OCI-LY7 (cell line): ENCODE measurements at regions not wholly inside any gene's neighbourhood (a gene's known extent, or its start where the extent isn't known, plus 50 kb on each side); places are given as distances from the start of the nearest gene placed in this dataset.

Source experiments
- BruUV-seq: library from RNA; stranded (reverse); fragments of 400-500 nt; replicated peaks from 2 replicates; lab custom pipeline; 2021; lab: Mats Ljungman, UMichigan
- CTCF ChIA-PET: fragments of 300-600 bp; sonication (Branson Sonifier 250); formaldehyde crosslinking; loops from one replicate; lab custom pipeline; 2022; ENCODE audit warnings: antibody characterized with exemption; ENCODE audit not compliant: unreplicated experiment; lab: Charles Lee
- POLR2A ChIA-PET: fragments of 300-600 bp; sonication (Branson Sonifier 250); formaldehyde crosslinking; loops from one replicate; lab custom pipeline; 2022; ENCODE audit warnings: antibody characterized with exemption; lab: Charles Lee
- DNase-seq: peaks from one replicate; pipeline ENCODE4 v3.0.0-alpha.2; 2015; ENCODE audit warnings: low spot score
- H2AFZ ChIP-seq: fragments of 200-600 bp; sonication (generic), shearing (Covaris generic); 2 replicates; pipeline ENCODE4 v1.6.1; 2014; ENCODE audit warnings: mild to moderate bottlenecking, antibody characterized with exemption, low read length, moderate library complexity
- H3K27ac ChIP-seq: fragments of 200-600 bp; sonication (generic); 2 replicates; pipeline ENCODE4 v1.5.1; 2014; ENCODE audit warnings: mixed run types, low read depth, mild to moderate bottlenecking, moderate library complexity, low read length, inconsistent platforms; ENCODE audit not compliant: poor library complexity, severe bottlenecking
- H3K36me3 ChIP-seq: fragments of 200-600 bp; sonication (generic); 2 replicates; pipeline ENCODE4 v1.6.1; 2014; ENCODE audit warnings: mild to moderate bottlenecking, antibody characterized with exemption, low read length, moderate library complexity, mixed read lengths; ENCODE audit not compliant: insufficient read depth
- H3K4me1 ChIP-seq: fragments of 200-600 bp; sonication (generic); 2 replicates; pipeline ENCODE4 v1.5.1; 2014; ENCODE audit warnings: mild to moderate bottlenecking, low read length; ENCODE audit not compliant: insufficient read depth, poor library complexity, severe bottlenecking
- H3K4me2 ChIP-seq: fragments of 200-600 bp; sonication (generic); 2 replicates; pipeline ENCODE4 v1.6.1; 2014; ENCODE audit warnings: mild to moderate bottlenecking, low read length
- H3K4me3 ChIP-seq: fragments of 200-600 bp; sonication (generic); 2 replicates; pipeline ENCODE4 v1.5.1; 2014; ENCODE audit warnings: mild to moderate bottlenecking, low read depth, low read length; ENCODE audit not compliant: poor library complexity, severe bottlenecking
- H3K79me2 ChIP-seq: fragments of 200-600 bp; sonication (generic); 2 replicates; pipeline ENCODE4 v1.6.1; 2016; ENCODE audit warnings: low read depth, mild to moderate bottlenecking, low read length, moderate library complexity, mixed read lengths; ENCODE audit not compliant: insufficient read depth
- H3K9me2 ChIP-seq: fragments of 200-600 bp; sonication (generic); 2 replicates; pipeline ENCODE4 v1.6.1; 2016; ENCODE audit warnings: mild to moderate bottlenecking, low read length, mixed read lengths; ENCODE audit not compliant: insufficient read depth
- H3K9me3 ChIP-seq: fragments of 200-600 bp; sonication (generic); 2 replicates; pipeline ENCODE4 v1.6.1; 2014; ENCODE audit warnings: mild to moderate bottlenecking, mixed run types, low read length, mixed read lengths
- H4K20me1 ChIP-seq: fragments of 200-600 bp; sonication (generic); 2 replicates; pipeline ENCODE4 v1.6.1; 2014; ENCODE audit warnings: mild to moderate bottlenecking, antibody characterized with exemption, low read length, moderate library complexity, mixed read lengths; ENCODE audit not compliant: insufficient read depth
- EZH2phosphoT487 ChIP-seq: fragments of 200-600 bp; sonication (generic); IDR thresholded peaks from 2 replicates; pipeline ENCODE4 v1.6.1; 2018; ENCODE audit warnings: low read depth, borderline replicate concordance, mild to moderate bottlenecking, mixed run types, antibody characterized with exemption, low read length, moderate library complexity, mixed read lengths
- intact Hi-C: fragments of 100-400 bp; cut with micrococcal nuclease; formaldehyde crosslinking; loops from one replicate; pipeline ENCODE4 v1.10.0; 2022; ENCODE audit not compliant: unreplicated experiment
- TF ChIP-seq, protein P1 (sequence below): fragments of 200-600 bp; sonication (generic); conservative IDR thresholded peaks from 2 replicates; pipeline ENCODE4 v1.5.1; 2014; ENCODE audit warnings: mild to moderate bottlenecking, antibody characterized with exemption, low read length, moderate library complexity, mixed read lengths

DNA sequence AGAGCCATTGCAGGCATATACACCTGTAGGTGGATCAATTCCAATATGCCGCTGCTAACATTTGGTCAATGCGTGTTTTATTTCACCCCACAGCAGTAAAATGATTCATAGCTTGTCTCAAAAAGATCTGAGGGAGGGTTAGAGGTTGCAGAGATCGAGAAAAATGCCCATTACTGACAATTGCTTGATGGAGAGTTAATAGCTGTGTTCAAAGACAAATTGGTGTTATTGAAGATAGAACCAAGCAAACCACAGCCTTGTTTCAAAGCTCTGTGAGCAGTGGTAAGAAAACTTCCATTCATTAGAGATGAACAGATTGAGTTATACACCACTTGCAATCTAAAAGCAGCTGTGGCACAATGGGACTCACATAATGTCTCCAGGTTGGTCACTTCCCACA is 95.4 kb downstream of the KCNE4 start:
- ChIA-PET POLR2A (interaction anchor here (1.1 kb wide), 1 partner anchor 396 kb away, joined by 3 read pairs; no protein-coding TSS in a partner anchor), CTCF (no interaction called here)
- Histone ChIP-seq H4K20me1 (no peaks in the 10 kb centered on the region), H3K27ac (no peak overlapping the region), H3K9me3 (no peaks in the 10 kb centered on the region), H3K9me2 (no peaks in the 10 kb centered on the region), H3K79me2 (no peaks in the 10 kb centered on the region), H2AFZ (no peak overlapping the region), H3K4me1 (no peaks in the 10 kb centered on the region), H3K36me3 (no peaks in the 10 kb centered on the region), H3K4me2 (no peak overlapping the region), H3K4me3 (no peak overlapping the region)
- intact Hi-C loops, result no loop called here
- no peak for DNase-seq
- no peak for TF ChIP-seq EZH2phosphoT487
- TF ChIP-seq, protein P1, sequence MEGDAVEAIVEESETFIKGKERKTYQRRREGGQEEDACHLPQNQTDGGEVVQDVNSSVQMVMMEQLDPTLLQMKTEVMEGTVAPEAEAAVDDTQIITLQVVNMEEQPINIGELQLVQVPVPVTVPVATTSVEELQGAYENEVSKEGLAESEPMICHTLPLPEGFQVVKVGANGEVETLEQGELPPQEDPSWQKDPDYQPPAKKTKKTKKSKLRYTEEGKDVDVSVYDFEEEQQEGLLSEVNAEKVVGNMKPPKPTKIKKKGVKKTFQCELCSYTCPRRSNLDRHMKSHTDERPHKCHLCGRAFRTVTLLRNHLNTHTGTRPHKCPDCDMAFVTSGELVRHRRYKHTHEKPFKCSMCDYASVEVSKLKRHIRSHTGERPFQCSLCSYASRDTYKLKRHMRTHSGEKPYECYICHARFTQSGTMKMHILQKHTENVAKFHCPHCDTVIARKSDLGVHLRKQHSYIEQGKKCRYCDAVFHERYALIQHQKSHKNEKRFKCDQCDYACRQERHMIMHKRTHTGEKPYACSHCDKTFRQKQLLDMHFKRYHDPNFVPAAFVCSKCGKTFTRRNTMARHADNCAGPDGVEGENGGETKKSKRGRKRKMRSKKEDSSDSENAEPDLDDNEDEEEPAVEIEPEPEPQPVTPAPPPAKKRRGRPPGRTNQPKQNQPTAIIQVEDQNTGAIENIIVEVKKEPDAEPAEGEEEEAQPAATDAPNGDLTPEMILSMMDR, result no peak
- BruUV-seq, result no TSS peak

DNA sequence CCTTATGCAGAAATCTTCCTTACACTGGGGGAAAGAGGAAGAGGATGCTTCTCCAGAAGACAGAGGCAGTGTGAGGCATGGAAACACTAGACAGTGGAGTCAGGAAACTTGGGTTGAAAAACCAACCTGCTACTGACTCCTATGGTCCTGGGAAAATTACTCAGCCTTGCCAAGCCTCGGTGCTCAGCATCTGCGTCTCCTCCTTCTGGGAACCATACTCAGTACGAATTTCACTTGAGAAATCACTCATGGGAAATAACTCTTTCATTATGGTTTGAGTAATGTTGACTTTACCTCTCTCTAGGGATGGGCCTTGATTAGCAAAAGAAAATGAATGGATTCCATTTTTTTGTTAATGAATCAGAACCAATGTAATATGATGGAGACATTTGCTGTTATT is 96.5 kb downstream of the KCNE4 start:
- CTCF ChIA-PET, result no interaction called here
- Histone ChIP-seq H3K4me1 (no peaks in the 10 kb centered on the region), H3K4me3 (no peak overlapping the region), H2AFZ (no peak overlapping the region), H3K79me2 (no peaks in the 10 kb centered on the region), H3K36me3 (no peaks in the 10 kb centered on the region), H3K27ac (no peak overlapping the region), H4K20me1 (no peaks in the 10 kb centered on the region), H3K9me3 (no peaks in the 10 kb centered on the region), H3K9me2 (no peaks in the 10 kb centered on the region), H3K4me2 (no peak overlapping the region)
- BruUV-seq, result no TSS peak
- TF ChIP-seq, protein P1, result no peak
- TF ChIP-seq EZH2phosphoT487, result no peak
- no peak for DNase-seq
- intact Hi-C loops, result no loop called here
- POLR2A ChIA-PET, result no interaction called here

DNA sequence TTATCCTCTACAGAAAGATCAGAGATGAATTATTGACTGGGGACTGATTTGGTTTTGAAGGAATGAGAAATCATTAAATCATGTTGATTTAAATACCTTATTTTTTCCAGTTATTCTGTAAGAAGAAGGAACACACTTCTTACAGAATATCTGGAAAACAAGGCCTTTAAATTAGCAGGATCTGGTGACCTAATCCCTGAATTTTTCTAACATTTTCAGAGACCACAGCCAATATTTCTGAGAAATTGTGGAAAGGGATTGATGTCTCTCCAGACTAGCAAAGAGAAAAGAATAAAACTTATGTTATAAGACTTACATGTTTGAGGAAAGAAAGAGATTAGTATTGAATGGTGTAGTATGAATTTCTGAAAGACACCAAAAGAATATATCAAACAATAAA is 104.0 kb downstream of the KCNE4 start:
- Histone ChIP-seq H3K9me2 (no peaks in the 10 kb centered on the region), H3K4me1 (no peaks in the 10 kb centered on the region), H3K79me2 (no peaks in the 10 kb centered on the region), H3K4me2 (no peak overlapping the region), H3K9me3 (no peaks in the 10 kb centered on the region), H3K36me3 (no peaks in the 10 kb centered on the region), H4K20me1 (no peaks in the 10 kb centered on the region), H3K4me3 (no peak overlapping the region), H3K27ac (no peak overlapping the region), H2AFZ (no peak overlapping the region)
- intact Hi-C loops, result no loop called here
- TF ChIP-seq, protein P1, result no peak
- TF ChIP-seq EZH2phosphoT487, result no peak
- POLR2A ChIA-PET, result no interaction called here
- no TSS peak for BruUV-seq
- CTCF ChIA-PET, result no interaction called here
- DNase-seq, result no peak
